ENCODE measurements at regions not wholly inside any gene's neighbourhood (a gene's known extent, or its start where the extent isn't known, plus 50 kb on each side); places are given as distances from the start of the nearest gene placed in this dataset.

- no peak for TF ChIP-seq EZH2 (IDR thresholded peaks at IDR 0.05)
- no peak for TF ChIP-seq POLR2AphosphoS5 (IDR thresholded peaks at IDR 0.05; ENCODE audit: borderline replicate concordance, low read depth, low read length)
- no peak for TF ChIP-seq FOXP2 (optimal IDR thresholded peaks at IDR 0.05; ENCODE audit: control extremely low read depth, extremely low read length, insufficient read depth)
Measured at GRCh38 chr4:178351185-178351584, 908.9 kb upstream of the AGA start.
